22Rv1 (cell line): ENCODE measurements at regions not wholly inside any gene's neighbourhood (a gene's known extent, or its start where the extent isn't known, plus 50 kb on each side); places are given as distances from the start of the nearest gene placed in this dataset.

Source experiments
- ZFX ChIP-seq: fragments of 450-650 bp; IDR thresholded peaks from 2 replicates; pipeline ENCODE4 v1.6.1; 2017; ENCODE audit warnings: antibody characterized with exemption, borderline replicate concordance
- TF ChIP-seq, protein P1 (sequence below): fragments of 450-650 bp; IDR thresholded peaks from 2 replicates; pipeline ENCODE4 v1.5.1; 2017; ENCODE audit warnings: mild to moderate bottlenecking

DNA sequence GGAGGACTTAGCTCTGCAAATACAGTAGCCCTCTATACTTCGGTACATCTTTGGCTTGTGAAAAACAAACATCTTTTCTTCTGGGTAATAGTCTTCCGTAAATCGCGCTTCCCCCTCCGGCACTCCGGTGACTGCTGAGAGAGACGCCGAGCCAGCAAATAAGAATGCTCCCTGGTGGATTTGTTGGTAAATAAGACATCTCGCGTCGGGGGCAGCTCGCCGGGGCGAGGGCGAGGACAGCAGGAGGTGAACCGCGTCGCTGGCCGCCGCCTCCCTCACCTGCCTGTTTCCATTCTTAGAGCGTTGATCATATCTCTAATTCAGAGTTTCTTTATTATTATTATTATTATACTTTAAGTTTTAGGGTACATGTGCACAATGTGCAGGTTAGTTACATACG lies 117.6 kb downstream of the PMAIP1 start:
- TF ChIP-seq, protein P1, sequence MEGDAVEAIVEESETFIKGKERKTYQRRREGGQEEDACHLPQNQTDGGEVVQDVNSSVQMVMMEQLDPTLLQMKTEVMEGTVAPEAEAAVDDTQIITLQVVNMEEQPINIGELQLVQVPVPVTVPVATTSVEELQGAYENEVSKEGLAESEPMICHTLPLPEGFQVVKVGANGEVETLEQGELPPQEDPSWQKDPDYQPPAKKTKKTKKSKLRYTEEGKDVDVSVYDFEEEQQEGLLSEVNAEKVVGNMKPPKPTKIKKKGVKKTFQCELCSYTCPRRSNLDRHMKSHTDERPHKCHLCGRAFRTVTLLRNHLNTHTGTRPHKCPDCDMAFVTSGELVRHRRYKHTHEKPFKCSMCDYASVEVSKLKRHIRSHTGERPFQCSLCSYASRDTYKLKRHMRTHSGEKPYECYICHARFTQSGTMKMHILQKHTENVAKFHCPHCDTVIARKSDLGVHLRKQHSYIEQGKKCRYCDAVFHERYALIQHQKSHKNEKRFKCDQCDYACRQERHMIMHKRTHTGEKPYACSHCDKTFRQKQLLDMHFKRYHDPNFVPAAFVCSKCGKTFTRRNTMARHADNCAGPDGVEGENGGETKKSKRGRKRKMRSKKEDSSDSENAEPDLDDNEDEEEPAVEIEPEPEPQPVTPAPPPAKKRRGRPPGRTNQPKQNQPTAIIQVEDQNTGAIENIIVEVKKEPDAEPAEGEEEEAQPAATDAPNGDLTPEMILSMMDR, result no peak
- no peak for TF ChIP-seq ZFX
